ENCODE measurements at regions not wholly inside any gene's neighbourhood (a gene's known extent, or its start where the extent isn't known, plus 50 kb on each side); places are given as distances from the start of the nearest gene placed in this dataset.

GRCh38 chr15:66848686-66849392, 146.8 kb downstream of the SMAD6 start:
- Histone ChIP-seq H3K4me3 (ENCODE audit: low read length) (no peak overlapping the region), H3K27me3 (ENCODE audit: control insufficient read depth, insufficient read depth, low read length) (no peaks in the 10 kb centered on the region), H3K36me3 (ENCODE audit: control insufficient read depth, insufficient read depth, low read length) (no peaks in the 10 kb centered on the region), H3K9me3 (ENCODE audit: control insufficient read depth, low read depth, low read length) (no peaks in the 10 kb centered on the region), H3K27ac (ENCODE audit: low read length) (peak overlapping the region; percentile 88), H3K4me1 (ENCODE audit: control insufficient read depth, insufficient read depth, low read length) (peaks cover 56% of the 10 kb centered on the region)
- peak in 1 of 2 donors; percentile 62 for DNase-seq
- no CpG with 5 or more reads among the region's 9 CpGs for WGBS (ENCODE audit: insufficient coverage, low lambda C conversion rate)

- no peak overlapping the region for H3K4me3 ChIP-seq (ENCODE audit: low read length)
- peaks cover 51% of the 10 kb centered on the region for H3K4me1 ChIP-seq (ENCODE audit: control insufficient read depth, insufficient read depth, low read length)
- no peaks in the 10 kb centered on the region for H3K36me3 ChIP-seq (ENCODE audit: control insufficient read depth, insufficient read depth, low read length)
- WGBS (ENCODE audit: insufficient coverage, low lambda C conversion rate), result no CpG with 5 or more reads among the region's 3 CpGs
- DNase-seq, result no peak
- no peaks in the 10 kb centered on the region for H3K27me3 ChIP-seq (ENCODE audit: control insufficient read depth, insufficient read depth, low read length)
- no peaks in the 10 kb centered on the region for H3K9me3 ChIP-seq (ENCODE audit: control insufficient read depth, low read depth, low read length)
- peak overlapping the region; percentile 88 for H3K27ac ChIP-seq (ENCODE audit: low read length)
These were observed 147.3 kb downstream of the SMAD6 start for GRCh38 chr15:66849393-66849745.

GRCh38 chr15:66849746-66850077, 147.7 kb downstream of the SMAD6 start:
- Histone ChIP-seq H3K27ac (ENCODE audit: low read length) (peak overlapping the region; percentile 88), H3K4me3 (ENCODE audit: low read length) (no peak overlapping the region), H3K9me3 (ENCODE audit: control insufficient read depth, low read depth, low read length) (no peaks in the 10 kb centered on the region), H3K27me3 (ENCODE audit: control insufficient read depth, insufficient read depth, low read length) (no peaks in the 10 kb centered on the region), H3K36me3 (ENCODE audit: control insufficient read depth, insufficient read depth, low read length) (no peaks in the 10 kb centered on the region), H3K4me1 (ENCODE audit: control insufficient read depth, insufficient read depth, low read length) (peaks cover 51% of the 10 kb centered on the region)
- no CpG with 5 or more reads among the region's 4 CpGs for WGBS (ENCODE audit: insufficient coverage, low lambda C conversion rate)
- no peak for DNase-seq

GRCh38 chr15:66850078-66850991, 148.3 kb downstream of the SMAD6 start:
- no peaks in the 10 kb centered on the region for H3K36me3 ChIP-seq (ENCODE audit: control insufficient read depth, insufficient read depth, low read length)
- peaks cover 51% of the 10 kb centered on the region for H3K4me1 ChIP-seq (ENCODE audit: control insufficient read depth, insufficient read depth, low read length)
- no CpG with 5 or more reads among the region's 25 CpGs for WGBS (ENCODE audit: insufficient coverage, low lambda C conversion rate)
- DNase-seq, result peak in 1 of 2 donors; percentile 83
- H3K27ac ChIP-seq (ENCODE audit: low read length), result peak overlapping the region; percentile 88
- H3K9me3 ChIP-seq (ENCODE audit: control insufficient read depth, low read depth, low read length), result no peaks in the 10 kb centered on the region
- no peak overlapping the region for H3K4me3 ChIP-seq (ENCODE audit: low read length)
- H3K27me3 ChIP-seq (ENCODE audit: control insufficient read depth, insufficient read depth, low read length), result no peaks in the 10 kb centered on the region

- Histone ChIP-seq H3K36me3 (ENCODE audit: control insufficient read depth, insufficient read depth, low read length) (no peaks in the 10 kb centered on the region), H3K9me3 (ENCODE audit: control insufficient read depth, low read depth, low read length) (no peaks in the 10 kb centered on the region), H3K27me3 (ENCODE audit: control insufficient read depth, insufficient read depth, low read length) (no peaks in the 10 kb centered on the region), H3K4me1 (ENCODE audit: control insufficient read depth, insufficient read depth, low read length) (peaks cover 51% of the 10 kb centered on the region), H3K4me3 (ENCODE audit: low read length) (no peak overlapping the region), H3K27ac (ENCODE audit: low read length) (peak overlapping the region; percentile 88)
- WGBS (ENCODE audit: insufficient coverage, low lambda C conversion rate), result 100% methylated on average over 1 of the region's 6 CpGs
- no peak for DNase-seq
These were observed 148.9 kb downstream of the SMAD6 start for GRCh38 chr15:66850996-66851310.

- H3K9me3 ChIP-seq (ENCODE audit: control insufficient read depth, low read depth, low read length), result no peaks in the 10 kb centered on the region
- no peaks in the 10 kb centered on the region for H3K36me3 ChIP-seq (ENCODE audit: control insufficient read depth, insufficient read depth, low read length)
- peak; percentile 91 to 98 for DNase-seq
- no peaks in the 10 kb centered on the region for H3K27me3 ChIP-seq (ENCODE audit: control insufficient read depth, insufficient read depth, low read length)
- WGBS (ENCODE audit: insufficient coverage, low lambda C conversion rate), result no CpG with 5 or more reads among the region's 26 CpGs
- H3K4me1 ChIP-seq (ENCODE audit: control insufficient read depth, insufficient read depth, low read length), result peaks cover 51% of the 10 kb centered on the region
- H3K4me3 ChIP-seq (ENCODE audit: low read length), result no peak overlapping the region
- H3K27ac ChIP-seq (ENCODE audit: low read length), result peak overlapping the region; percentile 88
These were observed 149.5 kb downstream of the SMAD6 start for GRCh38 chr15:66851311-66852063.

- DNase-seq, result no peak
- no CpG with 5 or more reads among the region's 25 CpGs for WGBS (ENCODE audit: insufficient coverage, low lambda C conversion rate)
- H3K36me3 ChIP-seq (ENCODE audit: control insufficient read depth, insufficient read depth, low read length), result no peaks in the 10 kb centered on the region
- peaks cover 50% of the 10 kb centered on the region for H3K4me1 ChIP-seq (ENCODE audit: control insufficient read depth, insufficient read depth, low read length)
- H3K4me3 ChIP-seq (ENCODE audit: low read length), result no peak overlapping the region
- no peaks in the 10 kb centered on the region for H3K27me3 ChIP-seq (ENCODE audit: control insufficient read depth, insufficient read depth, low read length)
- peak overlapping the region; percentile 88 for H3K27ac ChIP-seq (ENCODE audit: low read length)
- H3K9me3 ChIP-seq (ENCODE audit: control insufficient read depth, low read depth, low read length), result no peaks in the 10 kb centered on the region
These were observed 150.2 kb downstream of the SMAD6 start for GRCh38 chr15:66852064-66852905.

GRCh38 chr15:66854012-66854965, 152.3 kb downstream of the SMAD6 start:
- 60% methylated on average over 1 of the region's 23 CpGs for WGBS (ENCODE audit: insufficient coverage, low lambda C conversion rate)
- Histone ChIP-seq H3K27me3 (ENCODE audit: control insufficient read depth, insufficient read depth, low read length) (no peaks in the 10 kb centered on the region), H3K9me3 (ENCODE audit: control insufficient read depth, low read depth, low read length) (no peaks in the 10 kb centered on the region), H3K4me3 (ENCODE audit: low read length) (no peak overlapping the region), H3K36me3 (ENCODE audit: control insufficient read depth, insufficient read depth, low read length) (no peaks in the 10 kb centered on the region), H3K4me1 (ENCODE audit: control insufficient read depth, insufficient read depth, low read length) (peaks cover 30% of the 10 kb centered on the region), H3K27ac (ENCODE audit: low read length) (no peak overlapping the region)
- DNase-seq, result no peak

GRCh38 chr15:66855041-66855440, 153.0 kb downstream of the SMAD6 start:
- DNase-seq, result no peak
- no peaks in the 10 kb centered on the region for H3K9me3 ChIP-seq (ENCODE audit: control insufficient read depth, low read depth, low read length)
- H3K4me3 ChIP-seq (ENCODE audit: low read length), result no peak overlapping the region
- 0% methylated on average over 1 of the region's 1 CpG for WGBS (ENCODE audit: insufficient coverage, low lambda C conversion rate)
- H3K36me3 ChIP-seq (ENCODE audit: control insufficient read depth, insufficient read depth, low read length), result no peaks in the 10 kb centered on the region
- peaks cover 22% of the 10 kb centered on the region for H3K4me1 ChIP-seq (ENCODE audit: control insufficient read depth, insufficient read depth, low read length)
- H3K27ac ChIP-seq (ENCODE audit: low read length), result no peak overlapping the region
- H3K27me3 ChIP-seq (ENCODE audit: control insufficient read depth, insufficient read depth, low read length), result no peaks in the 10 kb centered on the region

Measured in large intestine (tissue), 3 donors.